NT2/D1 (cell line): ENCODE measurements at regions not wholly inside any gene's neighbourhood (a gene's known extent, or its start where the extent isn't known, plus 50 kb on each side); places are given as distances from the start of the nearest gene placed in this dataset.

ENCODE experiments used
- SUZ12 ChIP-seq: IDR thresholded peaks from 2 replicates; pipeline ENCODE4 v1.6.1; 2011; ENCODE audit not compliant: insufficient read length, insufficient read depth; ENCODE audit errors: extremely low read depth
- YY1 ChIP-seq: IDR thresholded peaks from 2 replicates; pipeline ENCODE4 v1.6.1; 2011; ENCODE audit not compliant: insufficient read length, insufficient read depth

DNA sequence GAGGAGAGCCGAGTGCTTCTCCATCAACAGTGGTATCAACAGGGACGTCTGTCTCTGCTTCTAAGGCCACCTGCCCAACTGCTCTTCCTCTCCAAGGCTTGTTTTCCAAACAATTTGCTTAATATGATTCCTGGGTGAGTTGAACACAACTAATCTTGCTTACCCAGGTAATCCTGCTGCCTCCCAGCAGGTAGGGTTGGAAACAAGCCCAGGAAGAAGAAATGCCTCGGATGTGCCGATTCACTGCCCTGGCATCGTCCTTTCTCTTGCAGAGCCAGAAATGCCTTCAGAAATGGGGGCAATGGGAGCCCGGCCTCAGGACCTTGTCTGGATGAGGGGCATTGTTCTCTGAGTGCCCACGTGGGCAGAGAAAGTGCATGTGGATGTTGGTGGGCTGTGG, 51.9 kb upstream of the C1QTNF9B start:
- TF ChIP-seq YY1 (no peak), SUZ12 (no peak)
